Retina (tissue), 1 donor: ENCODE measurements at regions not wholly inside any gene's neighbourhood (a gene's known extent, or its start where the extent isn't known, plus 50 kb on each side); places are given as distances from the start of the nearest gene placed in this dataset.
"Not testable (repeated sequence)": the region's sequence is repeated elsewhere in the genome, so short reads cannot be mapped to it uniquely, and the experiment has no call there.

Experiments
- DNase-seq: peaks from one replicate; pipeline ENCODE4 v3.0.0-alpha.2; 2016

GRCh38 chr19:13652810-13653590 lies 111.3 kb upstream of the MRI1 start:
- DNase-seq: no peak

GRCh38 chr19:13646758-13647157 lies 117.6 kb upstream of the MRI1 start:
- no peak for DNase-seq

- DNase-seq: no peak
These were observed 119.7 kb upstream of the MRI1 start for GRCh38 chr19:13644645-13645044.

GRCh38 chr19:13640611-13641010 lies 123.7 kb upstream of the MRI1 start:
- no peak for DNase-seq

GRCh38 chr19:13639342-13639929 lies 124.9 kb upstream of the MRI1 start:
- no peak for DNase-seq

GRCh38 chr19:13637664-13638063 lies 126.7 kb upstream of the MRI1 start:
- no peak for DNase-seq

- DNase-seq: no peak
These were observed 128.4 kb upstream of the CACNA1A start for GRCh38 chr19:13634658-13635057.

GRCh38 chr19:13633522-13633922 lies 127.2 kb upstream of the CACNA1A start:
- no peak for DNase-seq

GRCh38 chr19:13633109-13633508 lies 126.8 kb upstream of the CACNA1A start:
- DNase-seq: peak; percentile 70

- DNase-seq: not testable (repeated sequence)
These were observed 125.9 kb upstream of the CACNA1A start for GRCh38 chr19:13632164-13632563.

GRCh38 chr19:13629687-13630357 lies 123.5 kb upstream of the CACNA1A start:
- DNase-seq: no peak

- DNase-seq: no peak
These were observed 121.3 kb upstream of the CACNA1A start for GRCh38 chr19:13627531-13627930.

GRCh38 chr19:13623716-13624710 lies 117.7 kb upstream of the CACNA1A start:
- DNase-seq: peak; percentile 69

- peak; percentile 48 for DNase-seq
These were observed 116.8 kb upstream of the CACNA1A start for GRCh38 chr19:13622766-13623715.

GRCh38 chr19:13621413-13621812 lies 115.1 kb upstream of the CACNA1A start:
- no peak for DNase-seq

- no peak for DNase-seq
These were observed 112.9 kb upstream of the CACNA1A start for GRCh38 chr19:13619203-13619632.

- DNase-seq: peak; percentile 28
These were observed 109.6 kb upstream of the CACNA1A start for GRCh38 chr19:13615890-13616289.

GRCh38 chr19:13613447-13613846 lies 107.2 kb upstream of the CACNA1A start:
- no peak for DNase-seq

- no peak for DNase-seq
These were observed 105.3 kb upstream of the CACNA1A start for GRCh38 chr19:13611596-13611995.

- DNase-seq: no peak
These were observed 103.9 kb upstream of the CACNA1A start for GRCh38 chr19:13610039-13610691.

GRCh38 chr19:13606156-13606555 lies 99.9 kb upstream of the CACNA1A start:
- DNase-seq: no peak
